ENCODE measurements at regions not wholly inside any gene's neighbourhood (a gene's known extent, or its start where the extent isn't known, plus 50 kb on each side); places are given as distances from the start of the nearest gene placed in this dataset.

GRCh38 chr4:148773313-148773712 lies 331.1 kb upstream of the NR3C2 start:
- no peak overlapping the region for H2AFZ ChIP-seq (ENCODE audit: low read depth)
- no peaks in the 10 kb centered on the region for H3K27me3 ChIP-seq (ENCODE audit: insufficient read depth, low read depth)
- no peaks in the 10 kb centered on the region for H3K36me3 ChIP-seq (ENCODE audit: insufficient read depth)
- H3K4me1 ChIP-seq (ENCODE audit: low read depth, poor library complexity, severe bottlenecking) = no peaks in the 10 kb centered on the region
- H4K20me1 ChIP-seq (ENCODE audit: insufficient read depth) = no peaks in the 10 kb centered on the region
- H3K9ac ChIP-seq = no peak overlapping the region
- H3K79me2 ChIP-seq (ENCODE audit: insufficient read depth, low read depth) = no peaks in the 10 kb centered on the region
- no peak for TF ChIP-seq CTCF (conservative IDR thresholded peaks at IDR 0.05; ENCODE audit: low read depth, low read length)
- H3K4me2 ChIP-seq = no peak overlapping the region
- H3K27ac ChIP-seq = no peak overlapping the region
- H3K4me3 ChIP-seq (IDR thresholded peaks at IDR 0.05; ENCODE audit: insufficient read depth, low read depth, low read length) = no peak overlapping the region

GRCh38 chr4:148770848-148771247 lies 328.6 kb upstream of the NR3C2 start:
- Histone ChIP-seq H3K4me2 (no peak overlapping the region), H3K36me3 (ENCODE audit: insufficient read depth) (no peaks in the 10 kb centered on the region), H3K4me1 (ENCODE audit: low read depth, poor library complexity, severe bottlenecking) (no peaks in the 10 kb centered on the region), H3K9ac (no peak overlapping the region), H3K27ac (no peak overlapping the region), H3K27me3 (ENCODE audit: insufficient read depth, low read depth) (no peaks in the 10 kb centered on the region), H3K79me2 (ENCODE audit: insufficient read depth, low read depth) (no peaks in the 10 kb centered on the region), H2AFZ (ENCODE audit: low read depth) (no peak overlapping the region), H4K20me1 (ENCODE audit: insufficient read depth) (no peaks in the 10 kb centered on the region), H3K4me3 (IDR thresholded peaks at IDR 0.05; ENCODE audit: insufficient read depth, low read depth, low read length) (no peak overlapping the region)
- TF ChIP-seq CTCF (conservative IDR thresholded peaks at IDR 0.05; ENCODE audit: low read depth, low read length) = no peak

GRCh38 chr4:148770377-148770776 lies 328.2 kb upstream of the NR3C2 start:
- Histone ChIP-seq H2AFZ (ENCODE audit: low read depth) (no peak overlapping the region), H3K79me2 (ENCODE audit: insufficient read depth, low read depth) (no peaks in the 10 kb centered on the region), H3K36me3 (ENCODE audit: insufficient read depth) (no peaks in the 10 kb centered on the region), H4K20me1 (ENCODE audit: insufficient read depth) (no peaks in the 10 kb centered on the region), H3K4me2 (no peak overlapping the region), H3K27me3 (ENCODE audit: insufficient read depth, low read depth) (no peaks in the 10 kb centered on the region), H3K4me3 (IDR thresholded peaks at IDR 0.05; ENCODE audit: insufficient read depth, low read depth, low read length) (no peak overlapping the region), H3K4me1 (ENCODE audit: low read depth, poor library complexity, severe bottlenecking) (no peaks in the 10 kb centered on the region), H3K27ac (no peak overlapping the region), H3K9ac (no peak overlapping the region)
- no peak for TF ChIP-seq CTCF (conservative IDR thresholded peaks at IDR 0.05; ENCODE audit: low read depth, low read length)

GRCh38 chr4:148764720-148765119 lies 322.5 kb upstream of the NR3C2 start:
- H3K79me2 ChIP-seq (ENCODE audit: insufficient read depth, low read depth) = no peaks in the 10 kb centered on the region
- TF ChIP-seq CTCF (conservative IDR thresholded peaks at IDR 0.05; ENCODE audit: low read depth, low read length) = no peak
- H3K4me3 ChIP-seq (IDR thresholded peaks at IDR 0.05; ENCODE audit: insufficient read depth, low read depth, low read length) = no peak overlapping the region
- H3K27ac ChIP-seq = no peak overlapping the region
- H3K4me2 ChIP-seq = no peak overlapping the region
- no peaks in the 10 kb centered on the region for H3K4me1 ChIP-seq (ENCODE audit: low read depth, poor library complexity, severe bottlenecking)
- no peaks in the 10 kb centered on the region for H4K20me1 ChIP-seq (ENCODE audit: insufficient read depth)
- no peak overlapping the region for H2AFZ ChIP-seq (ENCODE audit: low read depth)
- H3K27me3 ChIP-seq (ENCODE audit: insufficient read depth, low read depth) = no peaks in the 10 kb centered on the region
- H3K9ac ChIP-seq = no peak overlapping the region
- no peaks in the 10 kb centered on the region for H3K36me3 ChIP-seq (ENCODE audit: insufficient read depth)

- no peak for TF ChIP-seq CTCF (conservative IDR thresholded peaks at IDR 0.05; ENCODE audit: low read depth, low read length)
- no peaks in the 10 kb centered on the region for H4K20me1 ChIP-seq (ENCODE audit: insufficient read depth)
Observed at GRCh38 chr4:148757171-148757570, 315.0 kb upstream of the NR3C2 start.

More at GRCh38 chr4:148757171-148757570, 315.0 kb upstream of the NR3C2 start:
- Histone ChIP-seq H3K79me2 (ENCODE audit: insufficient read depth, low read depth) (no peaks in the 10 kb centered on the region), H2AFZ (ENCODE audit: low read depth) (no peak overlapping the region), H3K27me3 (ENCODE audit: insufficient read depth, low read depth) (no peaks in the 10 kb centered on the region), H3K4me2 (no peak overlapping the region), H3K4me1 (ENCODE audit: low read depth, poor library complexity, severe bottlenecking) (no peaks in the 10 kb centered on the region), H3K4me3 (IDR thresholded peaks at IDR 0.05; ENCODE audit: insufficient read depth, low read depth, low read length) (no peak overlapping the region), H3K27ac (no peak overlapping the region), H3K9ac (no peak overlapping the region), H3K36me3 (ENCODE audit: insufficient read depth) (no peaks in the 10 kb centered on the region)
